Glutamatergic neuron (in vitro differentiated cells): ENCODE measurements at regions not wholly inside any gene's neighbourhood (a gene's known extent, or its start where the extent isn't known, plus 50 kb on each side); places are given as distances from the start of the nearest gene placed in this dataset.

Experiments
- DNase-seq: peaks from one replicate; pipeline ENCODE4 v3.0.0; 2022
- H3K27ac Mint-ChIP-seq: one replicate; pipeline ENCODE4 v1.8.0; 2020; ENCODE audit warnings: mild to moderate bottlenecking, mixed read lengths, inconsistent platforms; ENCODE audit not compliant: unreplicated experiment
- H3K27me3 Mint-ChIP-seq: one replicate; pipeline ENCODE4 v1.8.0; 2020; ENCODE audit warnings: mild to moderate bottlenecking, moderate library complexity, mixed read lengths, inconsistent platforms; ENCODE audit not compliant: unreplicated experiment
- H3K36me3 Mint-ChIP-seq: one replicate; pipeline ENCODE4 v1.8.0; 2020; ENCODE audit warnings: mild to moderate bottlenecking, mixed read lengths, inconsistent platforms; ENCODE audit not compliant: unreplicated experiment
- H3K4me1 Mint-ChIP-seq: one replicate; pipeline ENCODE4 v1.8.0; 2020; ENCODE audit warnings: mild to moderate bottlenecking, low read depth, mixed read lengths, inconsistent platforms; ENCODE audit not compliant: unreplicated experiment
- H3K4me3 Mint-ChIP-seq: one replicate; pipeline ENCODE4 v1.8.0; 2020; ENCODE audit warnings: mild to moderate bottlenecking, mixed read lengths, inconsistent platforms; ENCODE audit not compliant: unreplicated experiment
- H3K9me3 Mint-ChIP-seq: one replicate; pipeline ENCODE4 v1.8.0; 2020; ENCODE audit warnings: mild to moderate bottlenecking, moderate library complexity, mixed read lengths, inconsistent platforms; ENCODE audit not compliant: unreplicated experiment
- TF ChIP-seq, protein P1 (sequence below): fragments of 200-600 bp; sonication (generic); IDR thresholded peaks from one replicate; pipeline ENCODE4 v1.5.0; 2021; ENCODE audit not compliant: partially characterized antibody, unreplicated experiment

DNA sequence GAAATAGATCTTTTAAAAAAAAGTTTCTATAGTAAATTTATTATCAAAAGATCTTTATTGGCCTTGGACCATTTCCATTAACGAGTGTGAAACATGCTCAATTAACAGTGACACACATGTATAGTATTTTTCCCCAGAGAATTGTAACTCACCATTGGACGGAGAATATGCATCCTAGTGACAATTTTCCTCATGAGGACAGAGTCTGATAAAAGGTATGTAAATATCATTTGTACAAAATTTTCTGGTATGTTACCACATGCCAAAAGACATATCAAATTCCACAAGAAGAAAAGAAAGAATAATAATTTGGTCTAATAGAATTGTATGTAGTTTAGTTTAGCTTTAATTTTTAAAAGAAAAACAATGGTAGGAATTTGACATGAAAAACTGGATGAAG, 1096.0 kb upstream of the FLRT2 start:
- no peak overlapping the region for H3K4me3 Mint-ChIP-seq
- H3K4me1 Mint-ChIP-seq = peaks cover 22% of the 10 kb centered on the region
- no peaks in the 10 kb centered on the region for H3K9me3 Mint-ChIP-seq
- peaks cover under 1% of the 10 kb centered on the region for H3K27me3 Mint-ChIP-seq
- TF ChIP-seq, protein P1, sequence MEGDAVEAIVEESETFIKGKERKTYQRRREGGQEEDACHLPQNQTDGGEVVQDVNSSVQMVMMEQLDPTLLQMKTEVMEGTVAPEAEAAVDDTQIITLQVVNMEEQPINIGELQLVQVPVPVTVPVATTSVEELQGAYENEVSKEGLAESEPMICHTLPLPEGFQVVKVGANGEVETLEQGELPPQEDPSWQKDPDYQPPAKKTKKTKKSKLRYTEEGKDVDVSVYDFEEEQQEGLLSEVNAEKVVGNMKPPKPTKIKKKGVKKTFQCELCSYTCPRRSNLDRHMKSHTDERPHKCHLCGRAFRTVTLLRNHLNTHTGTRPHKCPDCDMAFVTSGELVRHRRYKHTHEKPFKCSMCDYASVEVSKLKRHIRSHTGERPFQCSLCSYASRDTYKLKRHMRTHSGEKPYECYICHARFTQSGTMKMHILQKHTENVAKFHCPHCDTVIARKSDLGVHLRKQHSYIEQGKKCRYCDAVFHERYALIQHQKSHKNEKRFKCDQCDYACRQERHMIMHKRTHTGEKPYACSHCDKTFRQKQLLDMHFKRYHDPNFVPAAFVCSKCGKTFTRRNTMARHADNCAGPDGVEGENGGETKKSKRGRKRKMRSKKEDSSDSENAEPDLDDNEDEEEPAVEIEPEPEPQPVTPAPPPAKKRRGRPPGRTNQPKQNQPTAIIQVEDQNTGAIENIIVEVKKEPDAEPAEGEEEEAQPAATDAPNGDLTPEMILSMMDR = no peak
- H3K27ac Mint-ChIP-seq = no peak overlapping the region
- no peaks in the 10 kb centered on the region for H3K36me3 Mint-ChIP-seq
- no peak for DNase-seq

DNA sequence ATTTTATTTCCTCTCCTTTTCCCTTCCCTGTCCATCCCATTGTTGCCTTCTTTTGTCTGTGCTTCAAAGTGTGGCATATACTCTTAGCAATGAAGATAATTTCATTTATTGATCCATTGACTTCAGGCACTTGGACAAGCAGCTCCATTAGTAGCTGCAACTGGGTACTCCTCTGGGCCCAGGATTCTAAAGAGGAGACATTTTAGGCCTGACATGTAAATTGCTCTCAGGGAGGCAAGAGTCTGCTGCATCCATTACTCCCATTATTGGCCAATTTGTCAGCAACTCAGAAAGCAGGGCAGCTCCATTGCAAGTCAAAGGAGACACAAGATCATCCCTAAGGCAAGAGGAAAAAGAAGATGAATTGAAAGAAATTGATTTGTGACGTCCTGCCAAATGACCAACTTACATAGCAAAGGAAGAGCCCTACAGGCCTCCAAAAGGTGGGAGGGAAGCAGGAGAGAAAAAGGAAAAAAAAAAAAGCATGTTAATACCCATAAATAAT, 1094.1 kb upstream of the FLRT2 start:
- Mint-ChIP-seq H3K36me3 (no peaks in the 10 kb centered on the region), H3K9me3 (no peaks in the 10 kb centered on the region), H3K27me3 (peaks cover 4% of the 10 kb centered on the region), H3K27ac (peak overlapping the region; percentile 82), H3K4me1 (peaks cover 30% of the 10 kb centered on the region), H3K4me3 (no peak overlapping the region)
- TF ChIP-seq, protein P1 = no peak
- DNase-seq = no peak

DNA sequence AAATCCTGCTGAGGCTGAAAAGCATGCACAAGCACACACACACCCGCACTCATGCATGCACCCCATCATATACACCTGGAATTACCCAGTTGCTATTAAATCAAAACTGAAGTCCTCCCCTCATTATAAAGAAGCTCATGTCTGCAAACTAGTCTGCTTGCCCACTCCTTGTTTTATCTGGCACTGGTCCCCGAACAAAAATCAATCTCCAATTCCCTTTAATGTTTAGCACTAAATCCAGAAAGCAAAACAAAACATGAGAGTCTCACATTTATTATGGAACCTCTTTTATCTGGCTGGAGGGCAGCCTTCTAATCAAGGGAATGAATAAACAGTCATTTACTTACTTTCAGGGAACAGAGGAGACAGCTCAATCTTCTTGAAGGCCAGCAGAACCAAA, 1093.4 kb upstream of the FLRT2 start:
- Mint-ChIP-seq H3K27me3 (peaks cover 4% of the 10 kb centered on the region), H3K4me3 (peak overlapping the region; percentile 36), H3K4me1 (peaks cover 36% of the 10 kb centered on the region), H3K36me3 (no peaks in the 10 kb centered on the region), H3K9me3 (no peaks in the 10 kb centered on the region), H3K27ac (peak overlapping the region; percentile 82)
- DNase-seq = no peak
- TF ChIP-seq, protein P1 = no peak

DNA sequence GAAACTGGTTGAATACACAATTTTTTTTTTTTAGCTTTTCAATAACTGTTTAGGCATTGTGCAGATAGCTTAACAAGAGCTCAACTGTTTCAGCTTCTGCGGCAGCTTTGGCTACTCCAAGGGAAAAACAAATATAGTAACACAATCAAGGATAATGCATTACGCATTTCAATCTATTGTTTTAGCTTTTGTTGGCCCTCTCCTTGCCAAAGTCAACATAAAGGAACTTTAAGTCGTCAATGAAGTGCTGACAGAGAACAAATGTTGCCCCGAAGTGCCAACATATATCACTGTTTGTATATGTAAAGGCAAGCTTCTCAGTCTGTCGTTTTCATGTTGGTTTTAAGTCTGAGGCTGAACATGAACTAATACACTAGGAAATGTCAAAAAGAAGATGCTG, 1087.4 kb upstream of the FLRT2 start:
- H3K4me3 Mint-ChIP-seq = no peak overlapping the region
- TF ChIP-seq, protein P1 = no peak
- H3K27ac Mint-ChIP-seq = no peak overlapping the region
- H3K27me3 Mint-ChIP-seq = peaks cover 4% of the 10 kb centered on the region
- H3K9me3 Mint-ChIP-seq = no peaks in the 10 kb centered on the region
- DNase-seq = no peak
- no peaks in the 10 kb centered on the region for H3K36me3 Mint-ChIP-seq
- peaks cover 16% of the 10 kb centered on the region for H3K4me1 Mint-ChIP-seq

DNA sequence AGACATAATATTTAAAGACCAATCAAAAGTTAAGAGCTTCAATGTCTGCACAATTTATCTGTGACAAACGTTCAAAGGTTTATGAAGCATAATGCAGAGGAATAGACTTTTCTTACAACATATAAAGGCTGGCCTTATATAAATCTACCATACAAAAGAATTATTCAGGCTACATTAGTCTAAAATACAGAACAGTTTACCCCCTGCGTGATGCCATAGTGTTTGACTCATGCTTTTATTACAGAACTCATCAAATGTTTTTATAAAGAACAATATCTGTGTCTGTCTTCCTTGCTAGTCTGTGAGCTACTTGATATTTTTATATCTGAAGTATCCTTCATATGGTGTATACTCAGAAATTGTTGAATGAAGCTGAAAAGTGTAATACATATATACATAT, 1084.5 kb upstream of the FLRT2 start:
- TF ChIP-seq, protein P1 = no peak
- no peak for DNase-seq
- Mint-ChIP-seq H3K27me3 (peaks cover 1% of the 10 kb centered on the region), H3K4me1 (peaks cover 10% of the 10 kb centered on the region), H3K4me3 (no peak overlapping the region), H3K9me3 (no peaks in the 10 kb centered on the region), H3K27ac (no peak overlapping the region), H3K36me3 (no peaks in the 10 kb centered on the region)
